MM.1S (cell line): ENCODE measurements at regions not wholly inside any gene's neighbourhood (a gene's known extent, or its start where the extent isn't known, plus 50 kb on each side); places are given as distances from the start of the nearest gene placed in this dataset.

ENCODE experiments used
- EZH2phosphoT487 ChIP-seq: fragments of 300-600 bp; sonication (generic); IDR thresholded peaks from 2 replicates; pipeline ENCODE4 v1.6.1; 2018; ENCODE audit warnings: antibody characterized with exemption, low read length
- TF ChIP-seq, protein P1 (sequence below): fragments of 300-600 bp; sonication (generic); IDR thresholded peaks from 2 replicates; pipeline ENCODE4 v1.5.1; 2016; ENCODE audit warnings: antibody characterized with exemption, low read length, mixed read lengths

- TF ChIP-seq, protein P1, sequence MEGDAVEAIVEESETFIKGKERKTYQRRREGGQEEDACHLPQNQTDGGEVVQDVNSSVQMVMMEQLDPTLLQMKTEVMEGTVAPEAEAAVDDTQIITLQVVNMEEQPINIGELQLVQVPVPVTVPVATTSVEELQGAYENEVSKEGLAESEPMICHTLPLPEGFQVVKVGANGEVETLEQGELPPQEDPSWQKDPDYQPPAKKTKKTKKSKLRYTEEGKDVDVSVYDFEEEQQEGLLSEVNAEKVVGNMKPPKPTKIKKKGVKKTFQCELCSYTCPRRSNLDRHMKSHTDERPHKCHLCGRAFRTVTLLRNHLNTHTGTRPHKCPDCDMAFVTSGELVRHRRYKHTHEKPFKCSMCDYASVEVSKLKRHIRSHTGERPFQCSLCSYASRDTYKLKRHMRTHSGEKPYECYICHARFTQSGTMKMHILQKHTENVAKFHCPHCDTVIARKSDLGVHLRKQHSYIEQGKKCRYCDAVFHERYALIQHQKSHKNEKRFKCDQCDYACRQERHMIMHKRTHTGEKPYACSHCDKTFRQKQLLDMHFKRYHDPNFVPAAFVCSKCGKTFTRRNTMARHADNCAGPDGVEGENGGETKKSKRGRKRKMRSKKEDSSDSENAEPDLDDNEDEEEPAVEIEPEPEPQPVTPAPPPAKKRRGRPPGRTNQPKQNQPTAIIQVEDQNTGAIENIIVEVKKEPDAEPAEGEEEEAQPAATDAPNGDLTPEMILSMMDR: no peak
- no peak for TF ChIP-seq EZH2phosphoT487
These were observed 81.1 kb upstream of the WNT7B start for GRCh38 chr22:46058091-46058420.
